A673 (cell line): ENCODE measurements at regions not wholly inside any gene's neighbourhood (a gene's known extent, or its start where the extent isn't known, plus 50 kb on each side); places are given as distances from the start of the nearest gene placed in this dataset.

Source experiments
- EZH2 ChIP-seq: fragments of 200-600 bp; sonication (generic); IDR thresholded peaks from 2 replicates; pipeline ENCODE4 v1.6.1; 2017; ENCODE audit warnings: borderline replicate concordance, low read depth, mild to moderate bottlenecking, mixed read lengths, antibody characterized with exemption, low read length; ENCODE audit not compliant: poor library complexity, severe bottlenecking
- TF ChIP-seq, protein P1 (sequence below): fragments of 300-800, 200-600 bp; sonication (generic); conservative IDR thresholded peaks from 2 replicates; pipeline ENCODE4 v1.5.1; 2017; ENCODE audit warnings: low read depth, mild to moderate bottlenecking, antibody characterized with exemption, low read length, moderate library complexity, mixed read lengths

DNA sequence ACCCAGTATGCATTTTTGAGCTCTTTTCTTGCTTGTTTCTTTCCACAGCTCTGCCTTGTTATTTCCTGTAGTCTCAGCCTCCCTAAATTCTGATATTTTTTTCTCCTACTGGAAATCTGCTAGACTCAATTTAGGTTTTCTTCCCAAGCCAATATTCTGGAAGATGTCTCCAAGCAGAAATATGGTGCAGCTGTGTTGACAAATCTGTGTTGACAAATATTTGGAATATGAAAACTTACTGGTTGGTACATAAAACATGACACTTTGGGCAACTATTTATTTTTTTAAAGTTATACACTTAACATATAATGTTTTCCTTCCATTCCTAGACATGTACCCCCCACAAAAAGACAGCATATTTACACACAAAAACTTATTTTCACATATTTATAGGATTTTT lies 1048.4 kb downstream of the NCAM2 start:
- TF ChIP-seq, protein P1, sequence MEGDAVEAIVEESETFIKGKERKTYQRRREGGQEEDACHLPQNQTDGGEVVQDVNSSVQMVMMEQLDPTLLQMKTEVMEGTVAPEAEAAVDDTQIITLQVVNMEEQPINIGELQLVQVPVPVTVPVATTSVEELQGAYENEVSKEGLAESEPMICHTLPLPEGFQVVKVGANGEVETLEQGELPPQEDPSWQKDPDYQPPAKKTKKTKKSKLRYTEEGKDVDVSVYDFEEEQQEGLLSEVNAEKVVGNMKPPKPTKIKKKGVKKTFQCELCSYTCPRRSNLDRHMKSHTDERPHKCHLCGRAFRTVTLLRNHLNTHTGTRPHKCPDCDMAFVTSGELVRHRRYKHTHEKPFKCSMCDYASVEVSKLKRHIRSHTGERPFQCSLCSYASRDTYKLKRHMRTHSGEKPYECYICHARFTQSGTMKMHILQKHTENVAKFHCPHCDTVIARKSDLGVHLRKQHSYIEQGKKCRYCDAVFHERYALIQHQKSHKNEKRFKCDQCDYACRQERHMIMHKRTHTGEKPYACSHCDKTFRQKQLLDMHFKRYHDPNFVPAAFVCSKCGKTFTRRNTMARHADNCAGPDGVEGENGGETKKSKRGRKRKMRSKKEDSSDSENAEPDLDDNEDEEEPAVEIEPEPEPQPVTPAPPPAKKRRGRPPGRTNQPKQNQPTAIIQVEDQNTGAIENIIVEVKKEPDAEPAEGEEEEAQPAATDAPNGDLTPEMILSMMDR, result no peak
- no peak for TF ChIP-seq EZH2
